22Rv1 (cell line): ENCODE measurements at regions not wholly inside any gene's neighbourhood (a gene's known extent, or its start where the extent isn't known, plus 50 kb on each side); places are given as distances from the start of the nearest gene placed in this dataset.

Source experiments
- CTCF ChIP-seq: fragments of 450-650 bp; IDR thresholded peaks from 2 replicates; pipeline ENCODE4 v1.5.1; 2017; ENCODE audit warnings: mild to moderate bottlenecking
- ZFX ChIP-seq: fragments of 450-650 bp; IDR thresholded peaks from 2 replicates; pipeline ENCODE4 v1.6.1; 2017; ENCODE audit warnings: antibody characterized with exemption, borderline replicate concordance

GRCh38 chr6:33888183-33888582 is 84.4 kb upstream of the MLN start:
- TF ChIP-seq CTCF = no peak
- TF ChIP-seq ZFX = no peak
